HG03565 (cell line): ENCODE measurements at regions not wholly inside any gene's neighbourhood (a gene's known extent, or its start where the extent isn't known, plus 50 kb on each side); places are given as distances from the start of the nearest gene placed in this dataset.
"Not testable (repeated sequence)": the region's sequence is repeated elsewhere in the genome, so short reads cannot be mapped to it uniquely, and the experiment has no call there.

Experiments used
- ATAC-seq: cut with Tn5 transposase; IDR thresholded peaks from one replicate; pipeline ENCODE4 v1.9.1; 2021; ENCODE audit warnings: mild to moderate bottlenecking, moderate library complexity; ENCODE audit not compliant: unreplicated experiment

DNA sequence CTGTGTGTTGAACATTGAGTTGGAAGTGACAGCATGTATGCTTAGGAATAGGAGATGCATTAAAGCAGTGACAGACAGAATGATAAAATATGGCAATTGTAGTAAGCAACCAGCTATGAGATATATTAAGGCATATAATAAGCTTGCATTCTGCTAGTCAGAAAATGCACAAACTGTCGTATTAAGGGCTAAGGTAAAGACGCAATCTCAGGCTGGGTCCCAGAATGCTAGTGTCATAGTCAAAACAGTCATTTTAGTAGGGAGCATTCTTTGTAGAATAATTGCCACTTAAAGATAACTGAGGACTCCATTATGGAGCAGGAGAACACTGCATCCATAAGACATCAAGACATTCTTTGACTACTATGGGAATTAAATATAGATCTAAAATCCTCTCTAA, 1369.7 kb upstream of the C9orf72 start:
- no peak for ATAC-seq

DNA sequence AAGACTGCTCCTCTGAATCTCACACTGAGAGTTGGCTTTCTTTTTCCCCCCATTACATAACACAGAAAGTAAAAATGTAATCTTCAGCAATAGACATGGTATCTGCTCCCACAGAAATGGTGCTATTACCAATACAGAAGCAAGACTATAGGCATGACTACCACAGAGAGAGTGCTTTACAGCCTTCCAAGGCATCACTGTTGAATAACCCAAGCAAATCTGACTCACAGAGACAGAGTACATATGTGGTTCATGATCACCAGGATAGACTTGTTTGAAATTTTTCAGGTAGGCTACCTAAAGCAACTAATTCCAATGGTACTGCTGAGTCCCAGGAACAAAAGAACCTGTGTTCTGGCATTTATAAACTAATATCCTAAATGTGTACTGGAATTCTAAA, 1373.4 kb upstream of the C9orf72 start:
- ATAC-seq = no peak

DNA sequence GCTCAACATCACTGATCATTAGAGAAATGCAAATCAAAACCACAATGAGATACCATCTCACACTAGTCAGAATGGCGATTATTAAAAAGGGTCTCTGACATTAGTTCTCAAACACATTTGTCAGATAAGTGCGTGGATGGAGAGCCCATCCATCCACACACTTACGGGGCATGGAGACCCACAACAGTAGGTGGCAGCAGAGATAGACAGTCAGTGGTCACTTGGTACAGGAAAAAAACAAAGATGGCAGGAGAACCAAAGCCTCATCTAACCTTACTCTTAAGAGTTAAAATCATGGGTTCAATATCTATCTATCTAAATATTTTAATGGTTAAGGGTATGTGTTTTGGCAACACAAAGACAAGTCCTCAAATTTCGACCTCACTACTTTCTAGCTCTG, 1378.7 kb upstream of the C9orf72 start:
- no peak for ATAC-seq

DNA sequence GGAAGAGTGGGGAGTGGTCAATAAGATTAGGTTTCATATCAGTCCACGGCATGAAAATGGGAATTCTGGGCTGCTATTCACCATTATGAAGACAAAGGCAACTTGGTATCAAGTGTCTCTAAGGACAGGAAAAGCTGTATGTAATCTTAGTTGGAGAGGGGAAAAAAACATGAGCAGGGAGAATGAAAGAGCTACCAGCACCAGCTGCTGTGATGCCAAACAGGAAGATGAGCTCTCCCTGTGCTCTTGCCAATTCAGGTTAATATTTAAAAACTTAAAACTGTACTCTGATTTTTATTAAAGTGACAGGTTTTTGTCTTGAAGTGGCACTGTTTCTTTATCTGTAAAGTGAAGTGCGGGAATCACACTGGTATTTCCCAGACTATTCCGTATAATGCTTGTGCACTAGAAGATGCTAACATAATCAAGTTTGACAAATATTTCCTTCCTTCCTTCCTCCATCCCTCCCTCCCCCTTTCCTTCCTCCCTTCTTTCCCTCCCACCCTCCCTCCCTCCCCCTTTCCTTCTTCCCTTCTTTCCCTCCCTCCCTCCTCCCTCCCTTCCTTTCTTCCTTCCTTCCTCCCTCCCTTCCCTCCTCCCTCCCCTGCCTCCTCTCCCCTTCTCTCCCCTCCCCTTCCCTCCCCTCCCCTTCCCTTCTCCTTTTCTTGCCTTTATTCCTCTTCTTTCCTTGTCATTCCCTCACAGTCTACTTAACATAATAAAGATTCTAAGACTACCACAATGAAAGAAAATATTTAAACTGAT, 1383.0 kb upstream of the C9orf72 start:
- no peak for ATAC-seq

DNA sequence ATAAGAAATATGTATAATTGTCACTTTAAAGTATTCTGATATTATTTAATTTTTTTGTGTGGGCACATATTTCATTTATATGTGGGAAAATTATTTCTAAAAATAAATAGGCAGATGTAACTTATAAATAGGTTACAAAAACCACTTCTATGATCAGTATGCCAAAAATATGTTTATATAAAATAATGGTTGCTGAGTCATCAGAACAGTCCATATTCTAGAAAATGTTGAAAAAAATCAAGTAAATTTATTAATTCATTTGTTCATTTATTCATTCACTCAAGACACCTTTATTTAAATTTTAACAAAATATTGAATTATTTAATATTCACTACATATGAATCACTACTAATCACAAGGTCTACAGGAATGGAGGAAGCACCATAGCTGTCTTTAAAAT, 1387.3 kb upstream of the C9orf72 start:
- ATAC-seq = no peak

DNA sequence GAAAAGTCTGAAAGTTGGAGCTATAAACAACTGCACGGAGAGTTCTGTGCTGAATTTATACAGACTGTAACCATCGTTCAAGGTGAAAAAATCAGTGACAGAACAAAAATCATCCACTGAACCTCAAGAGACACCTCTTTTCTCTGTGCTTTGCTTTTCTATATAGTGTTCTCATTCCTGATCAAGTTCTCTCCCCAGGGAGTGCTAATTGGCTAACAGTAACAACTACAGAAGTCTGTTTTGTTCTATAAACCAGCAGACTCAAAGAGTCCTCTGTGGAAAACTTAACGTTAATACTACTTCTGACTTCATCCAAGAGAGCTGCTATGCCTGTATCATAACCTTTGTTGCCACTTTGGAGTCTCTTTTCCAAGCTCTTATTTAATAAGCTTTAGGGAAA, 1388.3 kb upstream of the C9orf72 start:
- ATAC-seq = no peak

DNA sequence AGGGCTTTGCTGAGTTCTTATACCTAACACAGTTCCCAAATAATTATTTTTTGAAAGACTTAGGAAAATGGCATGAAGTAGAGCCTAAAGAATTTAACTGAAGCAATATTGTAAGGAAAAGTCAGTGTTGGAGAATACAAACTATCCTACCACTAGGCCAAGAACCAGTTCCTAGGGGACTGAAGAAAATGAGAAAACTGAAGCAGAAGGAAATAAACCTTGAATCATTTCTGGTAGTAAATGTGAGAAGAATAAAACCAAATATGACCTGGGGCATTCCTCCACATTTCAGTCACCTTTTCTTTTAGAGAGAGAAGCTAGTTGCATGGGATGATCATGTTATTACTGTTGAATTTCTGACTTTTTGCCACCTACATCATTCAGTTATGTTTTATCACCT, 1393.9 kb upstream of the C9orf72 start:
- no peak for ATAC-seq

DNA sequence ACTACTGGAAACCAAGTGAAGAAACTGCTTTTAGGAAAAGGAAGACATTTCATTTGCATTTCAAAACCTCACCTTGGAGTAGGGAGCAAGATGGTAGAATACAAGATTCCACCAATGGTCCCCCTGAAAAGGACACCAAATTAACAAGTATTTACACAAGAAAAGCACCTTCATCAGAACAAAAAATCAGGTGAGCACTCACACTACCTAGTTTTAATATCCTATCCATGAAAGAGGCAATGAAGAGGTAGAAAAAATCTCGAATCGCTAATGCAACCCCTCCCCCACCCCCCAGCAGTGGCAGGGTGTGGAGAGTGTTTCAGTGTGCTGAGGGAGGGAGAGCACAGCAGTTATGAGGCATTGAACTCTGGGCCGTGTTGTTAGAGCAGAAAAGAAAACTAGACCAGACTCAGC, 1397.0 kb upstream of the C9orf72 start:
- ATAC-seq = no peak

DNA sequence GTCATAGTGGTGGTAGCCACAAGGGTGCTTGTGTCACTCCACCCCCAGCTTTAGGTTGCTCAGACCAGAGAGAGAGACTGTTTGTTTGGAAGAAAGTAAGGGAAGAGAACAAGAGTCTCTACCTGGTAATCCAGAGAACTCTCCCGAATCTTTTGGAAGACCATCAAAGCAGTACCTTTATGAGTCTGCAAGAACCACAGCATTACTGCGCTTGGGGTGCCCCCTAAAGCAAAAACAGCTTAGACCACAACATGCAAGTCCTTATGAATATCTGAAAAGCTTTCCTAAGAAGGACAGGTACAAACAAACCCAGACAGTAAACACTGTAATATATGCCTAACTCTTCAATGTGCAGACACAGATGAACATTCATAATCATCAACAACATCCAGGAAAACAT, 1398.6 kb upstream of the C9orf72 start:
- ATAC-seq = no peak

DNA sequence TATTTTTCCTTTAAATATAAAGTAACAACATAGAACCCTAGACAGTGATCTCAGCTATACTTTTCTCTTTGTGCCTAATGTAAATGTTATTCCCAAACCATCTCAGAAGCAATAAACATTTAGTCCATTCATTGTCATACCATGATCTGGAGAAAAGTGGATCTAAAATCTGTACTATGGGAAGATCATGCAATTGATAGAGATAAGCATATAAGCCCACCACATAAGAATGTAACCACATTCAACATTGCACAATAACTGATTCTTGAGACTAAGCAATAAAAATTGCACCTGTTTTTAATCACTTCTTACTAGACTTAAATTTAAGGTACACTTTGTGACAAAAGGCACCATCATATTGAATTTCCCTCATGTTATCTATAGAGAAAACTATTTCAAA, 1403.0 kb upstream of the C9orf72 start:
- no peak for ATAC-seq

DNA sequence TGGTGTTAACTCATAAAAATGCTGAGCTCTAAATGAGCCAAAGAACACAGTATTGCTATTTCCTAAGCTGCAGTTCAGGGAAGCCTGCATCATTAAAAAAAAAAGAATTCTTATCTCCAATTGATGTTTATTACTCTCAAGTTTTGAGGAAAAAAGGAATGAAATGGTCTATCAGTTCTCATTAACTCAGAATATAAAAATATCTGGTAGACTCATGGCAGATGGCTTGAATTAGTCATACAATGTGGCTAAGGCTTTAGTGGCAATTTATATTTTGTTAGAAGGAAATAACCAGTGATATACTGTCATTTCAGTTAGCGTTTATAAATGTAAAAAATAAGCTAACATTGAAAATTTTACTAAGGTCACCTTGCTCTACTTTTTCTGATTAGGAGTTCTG, 1403.4 kb upstream of the C9orf72 start:
- ATAC-seq = no peak

DNA sequence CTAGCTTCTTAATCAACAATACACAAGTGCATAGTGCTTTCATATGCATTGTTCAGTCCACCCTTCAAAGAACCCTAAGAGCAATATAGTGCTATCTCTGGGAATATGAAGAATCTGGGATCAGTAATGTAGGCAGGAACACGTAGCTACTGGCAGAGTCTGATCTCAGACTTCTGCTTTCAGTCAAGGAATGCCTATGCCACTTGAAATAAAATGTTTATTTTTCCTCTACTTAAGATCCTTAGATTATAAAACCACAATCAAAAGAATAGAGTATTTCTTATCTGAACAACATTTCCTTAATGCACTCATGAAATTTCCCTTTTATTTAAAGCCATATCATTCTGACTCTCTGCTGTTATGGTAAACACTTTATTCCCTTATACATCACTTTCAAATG, 1407.8 kb upstream of the C9orf72 start:
- no peak for ATAC-seq

DNA sequence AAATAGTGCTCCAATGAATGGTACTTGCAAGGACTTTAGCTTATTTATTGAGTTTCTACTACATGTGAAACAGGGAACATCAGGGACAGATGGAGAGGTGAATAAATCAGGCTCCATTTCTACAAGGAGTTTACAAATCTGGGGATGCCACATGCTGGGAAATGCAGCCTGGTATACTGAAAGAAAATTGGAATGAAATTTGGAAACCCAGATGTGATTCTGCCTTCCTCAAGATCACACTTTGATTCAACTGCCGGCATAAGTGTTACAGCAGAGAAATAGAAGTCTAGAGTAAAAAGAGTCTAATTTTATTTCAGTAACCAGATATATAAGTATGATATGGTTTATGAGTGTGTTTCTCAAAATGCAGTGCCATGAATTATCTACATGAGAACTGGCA, 1408.4 kb upstream of the C9orf72 start:
- no peak for ATAC-seq

DNA sequence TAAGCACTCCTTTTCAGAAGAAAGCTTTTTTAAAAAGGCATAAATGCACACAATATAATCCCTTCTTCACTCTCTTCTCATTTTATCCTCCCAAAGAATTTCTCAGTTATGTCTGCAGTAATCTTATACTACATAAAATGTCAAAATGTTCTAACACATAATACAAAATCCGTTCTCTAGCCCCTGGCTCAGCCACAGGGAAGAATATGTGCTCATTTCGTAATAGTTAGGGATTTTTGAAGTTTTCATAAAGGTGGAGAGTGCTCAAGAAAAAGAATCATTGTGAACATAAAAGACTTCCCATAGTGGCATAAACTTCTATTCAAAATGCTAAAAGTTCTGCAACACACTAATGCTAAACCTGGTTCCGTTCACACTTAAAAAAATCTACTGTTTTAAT, 1410.7 kb upstream of the C9orf72 start:
- ATAC-seq = no peak

DNA sequence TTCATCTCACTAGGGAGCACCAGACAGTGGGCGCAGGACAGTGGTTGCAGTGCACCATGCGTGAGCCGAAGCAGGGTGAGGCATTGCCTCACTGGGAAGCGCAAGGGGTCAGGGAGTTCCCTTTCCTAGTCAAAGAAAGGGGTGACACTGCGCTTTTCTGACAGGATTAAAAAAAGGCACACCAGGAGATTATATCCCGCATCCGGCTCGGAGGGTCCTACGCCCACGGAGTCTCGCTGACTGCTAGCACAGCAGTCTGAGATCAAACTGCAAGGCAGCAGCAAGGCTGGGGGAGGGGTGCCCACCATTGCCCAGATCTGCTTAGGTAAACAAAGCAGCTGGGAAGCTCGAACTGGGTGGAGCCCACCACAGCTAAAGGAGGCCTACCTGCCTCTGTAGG, 1416.7 kb upstream of the C9orf72 start:
- ATAC-seq = not testable (repeated sequence)

DNA sequence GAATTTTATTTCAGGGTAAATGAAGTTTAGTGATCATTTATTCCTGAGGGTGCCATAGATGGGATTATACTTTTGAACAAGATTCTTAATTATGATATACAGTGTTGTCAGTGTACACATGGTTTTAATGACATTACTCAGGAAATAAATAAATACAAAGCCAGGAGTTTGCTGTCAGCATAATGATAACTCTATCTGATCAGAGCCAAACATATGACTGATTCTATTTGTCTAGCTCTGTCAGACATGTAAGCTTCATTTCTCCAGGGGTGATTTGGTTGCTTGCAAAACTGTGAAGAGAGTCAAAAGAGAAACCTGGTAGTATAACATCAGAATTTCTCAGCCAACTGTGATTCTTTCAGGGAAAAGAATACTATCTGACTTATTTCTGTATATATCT, 1425.8 kb upstream of the C9orf72 start:
- no peak for ATAC-seq

DNA sequence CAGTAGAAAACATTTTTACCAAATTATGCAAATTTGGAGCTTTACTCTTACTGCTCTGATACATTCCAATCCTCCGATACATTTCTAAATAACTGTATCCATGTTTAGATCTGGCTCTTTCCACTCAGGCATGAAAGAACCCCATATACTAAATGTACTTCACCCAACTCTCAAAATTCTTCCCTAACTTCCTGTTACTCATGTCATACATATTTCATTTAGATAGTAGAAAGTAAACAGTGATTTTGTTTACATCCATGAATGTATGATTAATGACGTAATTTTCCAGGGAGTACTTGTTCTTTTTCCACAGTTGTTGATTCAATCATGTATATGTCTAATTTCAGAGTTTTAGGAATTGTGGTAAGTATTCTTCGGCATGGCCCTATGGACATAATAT, 1426.5 kb upstream of the C9orf72 start:
- ATAC-seq = no peak

DNA sequence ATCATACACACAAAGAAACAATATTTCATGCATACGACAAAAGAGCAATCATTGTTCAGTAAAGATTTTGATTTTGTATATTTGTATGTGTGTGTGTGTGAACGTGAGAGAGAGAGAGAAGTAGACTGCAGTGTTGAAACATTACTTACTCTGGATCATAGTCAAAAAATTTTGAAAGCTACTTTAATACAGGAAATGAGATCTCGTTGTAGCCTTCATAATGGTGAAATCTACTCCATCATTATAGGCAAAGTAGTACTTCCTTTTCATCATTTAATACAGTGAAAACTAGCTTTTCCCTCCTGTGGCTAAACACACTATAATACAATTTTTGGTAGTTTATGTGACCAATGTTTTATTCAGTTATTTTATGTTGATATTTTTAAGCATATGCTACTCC, 1427.7 kb upstream of the C9orf72 start:
- ATAC-seq = no peak

DNA sequence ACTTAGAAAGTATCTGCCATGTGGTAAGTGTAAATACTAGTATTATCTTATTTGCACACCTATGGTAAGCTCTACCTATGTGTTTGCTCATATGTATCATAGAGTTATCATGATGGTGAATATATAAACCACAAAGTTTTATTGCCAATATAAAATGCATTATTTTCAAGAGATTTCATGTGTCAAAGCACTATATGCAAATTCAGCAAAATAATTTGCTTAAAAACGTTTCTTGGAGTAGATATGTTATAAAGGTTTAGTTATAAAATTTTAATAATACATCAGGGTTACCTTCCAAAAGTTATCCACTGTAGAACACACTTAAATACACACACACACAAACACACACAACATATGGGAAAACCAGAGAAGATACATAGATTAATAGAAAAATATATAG, 1431.7 kb upstream of the C9orf72 start:
- ATAC-seq = no peak

DNA sequence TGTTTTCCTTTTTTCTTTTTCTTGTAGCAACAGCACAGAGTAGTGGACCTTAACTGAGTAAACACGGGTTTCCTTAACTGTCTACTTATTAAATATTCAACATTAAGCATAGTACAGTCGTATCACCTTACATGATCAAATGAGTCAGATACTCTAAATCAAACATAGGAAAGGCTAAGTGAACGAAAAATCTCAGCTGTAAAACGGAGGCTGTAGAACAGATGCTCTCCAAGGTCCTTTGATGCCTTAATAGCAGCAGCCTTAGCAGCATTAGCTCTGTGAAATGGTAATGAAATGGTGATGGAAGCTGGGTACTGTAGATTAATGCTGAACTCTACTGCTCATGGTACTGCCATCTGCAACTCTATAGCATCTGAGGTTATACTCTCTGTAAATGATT, 1433.3 kb upstream of the C9orf72 start:
- ATAC-seq = no peak

DNA sequence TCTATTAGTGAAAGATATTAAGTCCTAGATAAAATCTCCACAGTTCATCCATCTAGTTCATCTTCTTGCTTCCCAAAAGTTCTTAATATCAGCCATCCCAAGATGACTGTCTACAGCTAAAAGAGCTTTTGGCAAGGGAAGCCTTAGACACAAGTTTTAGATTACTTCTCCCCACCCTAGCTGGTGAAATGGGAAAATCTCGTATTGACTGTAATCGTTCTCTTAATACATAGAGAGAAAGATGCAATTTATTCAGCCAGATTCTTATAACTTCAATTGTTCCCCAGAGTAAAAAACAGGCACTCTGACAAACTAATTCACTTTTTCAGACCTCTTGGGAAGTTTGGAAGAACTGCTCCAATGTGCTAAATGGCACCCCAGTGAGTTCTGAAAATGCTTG, 1439.6 kb upstream of the C9orf72 start:
- ATAC-seq = no peak

DNA sequence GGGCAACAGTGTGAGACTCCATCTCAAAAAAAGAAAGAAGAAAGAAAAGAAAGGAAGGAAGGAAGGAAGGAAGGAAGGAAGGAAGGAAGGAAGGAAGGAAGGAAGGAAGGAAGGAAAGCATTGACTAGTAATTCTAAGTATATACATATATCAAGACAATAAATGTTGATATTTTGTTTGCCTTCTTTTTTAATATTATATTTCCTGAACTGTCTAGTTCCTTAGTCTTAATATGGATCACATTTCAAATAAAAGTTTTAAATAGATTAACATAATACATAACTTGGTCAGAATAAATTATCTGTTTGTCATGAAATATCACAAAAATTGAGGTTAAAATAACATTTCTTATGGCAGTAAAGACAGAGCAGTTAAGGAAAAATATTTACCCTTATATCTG, 1448.4 kb upstream of the C9orf72 start:
- ATAC-seq = no peak

DNA sequence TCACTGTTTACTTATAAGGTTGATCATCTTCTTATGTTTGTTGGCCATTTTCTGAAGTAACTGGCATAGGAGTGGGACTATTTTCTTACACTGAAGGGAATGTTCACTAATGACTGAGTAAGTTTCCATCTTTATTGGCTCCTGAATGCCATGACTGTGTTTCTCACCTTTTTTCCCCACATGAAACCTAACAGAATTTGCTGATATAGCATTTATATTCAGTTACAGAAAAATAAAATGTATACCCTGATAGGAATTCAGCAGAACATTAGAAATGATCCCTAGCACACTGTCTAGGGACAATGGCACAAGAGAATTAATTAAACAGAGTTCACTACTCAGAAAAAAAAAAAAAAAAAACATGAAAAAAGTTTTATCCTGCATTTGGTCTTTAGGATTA, 1465.1 kb upstream of the C9orf72 start:
- ATAC-seq = no peak
